ENCODE measurements at regions not wholly inside any gene's neighbourhood (a gene's known extent, or its start where the extent isn't known, plus 50 kb on each side); places are given as distances from the start of the nearest gene placed in this dataset.
"Not testable (repeated sequence)": the region's sequence is repeated elsewhere in the genome, so short reads cannot be mapped to it uniquely, and the experiment has no call there.

DNA sequence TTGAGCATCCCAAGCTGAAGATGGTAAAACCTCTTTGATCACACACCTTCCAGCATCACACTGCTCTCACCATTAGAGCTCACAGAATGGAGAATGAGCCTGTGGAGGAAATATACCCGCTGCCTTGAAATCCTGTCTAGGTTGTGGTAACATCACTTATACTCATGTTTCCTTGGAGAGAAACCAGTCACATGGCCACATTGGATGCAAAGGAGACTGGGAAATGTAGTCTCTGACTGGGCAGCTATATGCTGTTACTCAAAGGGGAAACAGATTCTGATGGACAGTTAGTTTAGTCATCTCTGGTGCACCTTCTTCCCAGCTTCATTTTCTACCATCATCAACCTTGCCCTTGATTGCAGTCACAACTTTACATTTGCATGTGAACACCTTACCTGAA lies 286.3 kb downstream of the ANKRD50 start:
- no peak for DNase-seq (ENCODE audit: low spot score)

DNA sequence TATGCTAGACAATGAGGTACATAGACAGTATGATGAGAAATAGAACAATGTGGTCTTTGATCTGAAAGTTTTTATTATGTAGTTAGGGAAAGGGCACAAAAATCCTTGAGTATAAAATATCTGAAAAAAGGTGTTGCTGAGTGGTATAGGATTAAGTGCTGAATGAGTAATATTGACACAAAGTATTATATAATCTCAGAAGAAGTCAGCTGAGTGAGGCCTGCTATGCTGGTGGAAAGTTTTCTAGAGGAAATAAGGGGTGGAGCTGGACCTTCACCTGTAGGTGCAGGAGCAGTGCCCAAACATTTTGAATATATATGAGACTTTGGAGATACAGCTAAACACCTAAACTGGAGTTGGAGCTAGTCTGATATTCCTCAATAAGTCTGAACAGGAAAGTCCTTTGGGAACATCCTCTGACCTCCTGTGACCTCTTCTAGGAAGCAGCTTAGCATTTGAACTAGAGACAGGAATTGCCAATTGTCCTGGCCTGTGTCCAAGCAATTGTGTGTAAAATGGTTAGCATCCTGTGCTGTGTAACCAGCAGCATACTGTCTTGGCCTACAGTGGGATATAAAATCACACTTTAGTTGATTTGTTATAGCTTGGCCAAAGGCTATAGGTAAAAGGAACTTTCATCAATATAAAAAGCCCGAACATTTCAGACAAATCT lies 285.3 kb downstream of the ANKRD50 start:
- no peak for DNase-seq (ENCODE audit: low spot score)

DNA sequence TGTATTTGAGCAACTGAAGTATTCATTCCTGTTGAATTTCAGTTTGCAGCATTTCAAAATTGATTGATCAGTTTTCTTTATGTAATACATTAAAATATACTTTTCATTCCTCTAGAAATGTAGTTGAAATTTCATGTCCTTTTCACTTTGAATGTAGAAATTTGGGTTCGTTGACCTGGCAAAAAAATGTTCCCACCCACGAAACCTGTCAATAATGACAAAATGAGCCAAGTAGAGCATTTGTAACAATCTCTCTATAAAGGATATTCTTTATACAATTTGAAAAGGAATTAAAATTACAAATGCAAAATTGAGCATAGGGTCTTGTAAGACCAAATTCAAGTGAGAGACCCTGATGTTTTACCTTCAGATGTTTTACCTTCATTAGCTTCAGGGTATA lies 283.9 kb downstream of the ANKRD50 start:
- no peak for DNase-seq (ENCODE audit: low spot score)

DNA sequence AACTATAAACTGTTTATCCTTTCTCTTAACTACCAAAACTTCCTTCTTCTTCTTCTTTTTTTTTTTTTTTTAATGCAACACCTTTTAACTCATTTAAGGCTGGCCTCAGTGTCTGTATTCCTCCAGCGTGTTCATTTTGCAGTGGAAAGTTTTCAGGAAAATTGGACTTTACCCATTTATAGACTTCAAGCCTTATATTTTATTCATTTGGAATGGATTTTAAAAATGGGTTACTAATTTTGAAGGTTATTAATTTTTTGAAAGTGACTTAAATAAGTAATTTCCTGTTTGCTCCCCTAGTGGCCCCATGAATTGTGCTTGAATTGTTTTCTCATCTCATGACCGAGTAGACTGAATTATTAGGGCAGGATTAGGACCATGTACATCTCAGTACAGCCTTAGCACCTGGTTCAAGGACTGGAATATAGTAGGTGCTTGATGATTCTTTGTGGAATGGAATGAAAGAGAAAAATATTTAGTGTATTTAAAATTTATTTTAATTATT lies 282.7 kb downstream of the ANKRD50 start:
- DNase-seq (ENCODE audit: low spot score): no peak

DNA sequence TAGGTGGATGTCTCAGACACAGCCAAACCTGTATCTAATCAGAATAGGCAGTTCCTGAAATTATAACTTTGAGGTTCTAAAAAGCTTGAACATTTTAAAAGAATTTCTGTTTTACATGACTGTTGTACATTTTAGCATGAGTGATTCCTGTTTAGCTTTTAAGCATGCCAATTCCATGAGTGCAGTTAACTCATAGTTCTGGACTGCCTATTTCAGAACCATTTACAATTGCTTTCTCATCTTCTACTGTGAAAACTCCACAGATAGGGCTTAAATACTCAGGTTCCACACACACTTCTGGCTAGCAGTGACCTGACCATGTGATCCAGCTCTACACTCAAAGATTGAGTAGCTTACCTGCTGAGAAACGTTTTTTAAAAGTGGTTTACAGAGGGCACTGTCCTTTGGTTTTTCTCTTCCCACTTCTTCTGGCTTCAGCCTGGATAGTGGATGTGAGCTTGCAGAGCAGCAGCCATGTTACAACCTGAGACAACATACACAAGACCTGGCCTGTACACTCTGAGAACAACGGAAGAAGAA lies 280.8 kb downstream of the ANKRD50 start:
- no peak for DNase-seq (ENCODE audit: low spot score)

DNA sequence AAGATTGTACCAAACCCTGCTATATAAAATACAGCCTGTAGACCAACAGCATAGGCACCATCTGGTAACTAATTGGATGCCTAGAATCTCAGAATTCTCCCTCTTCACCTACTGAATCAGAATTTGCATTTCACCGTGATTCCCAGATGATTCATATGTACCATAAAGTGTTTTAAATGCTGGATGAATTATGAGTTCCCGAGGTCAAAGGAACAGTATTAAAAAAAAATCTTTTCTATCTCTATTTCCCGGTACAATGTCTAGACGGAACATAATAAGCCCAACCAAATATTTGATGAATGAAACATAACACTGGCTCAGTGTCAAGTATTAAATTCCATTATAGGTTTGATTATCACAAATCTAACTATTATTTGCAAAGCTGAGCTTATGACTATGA lies 280.0 kb downstream of the ANKRD50 start:
- DNase-seq (ENCODE audit: low spot score): no peak

DNA sequence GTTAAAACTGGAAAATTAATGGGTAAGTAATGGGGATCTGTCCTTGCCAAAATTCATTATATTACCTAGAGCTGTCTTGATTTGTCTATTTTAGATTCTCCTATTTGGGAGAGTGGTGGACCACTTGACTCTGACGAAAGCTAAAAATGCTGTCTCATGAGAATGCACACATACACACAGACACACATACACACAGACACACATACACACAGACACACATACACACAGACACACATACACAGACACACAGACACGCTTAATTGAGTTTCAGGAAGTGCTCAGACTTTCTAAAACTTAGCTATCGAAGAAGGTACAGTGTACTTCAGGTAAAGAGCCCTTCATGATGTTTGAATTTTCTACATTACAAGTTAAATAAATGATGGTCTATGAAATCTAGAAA lies 279.5 kb downstream of the ANKRD50 start:
- no peak for DNase-seq (ENCODE audit: low spot score)

DNA sequence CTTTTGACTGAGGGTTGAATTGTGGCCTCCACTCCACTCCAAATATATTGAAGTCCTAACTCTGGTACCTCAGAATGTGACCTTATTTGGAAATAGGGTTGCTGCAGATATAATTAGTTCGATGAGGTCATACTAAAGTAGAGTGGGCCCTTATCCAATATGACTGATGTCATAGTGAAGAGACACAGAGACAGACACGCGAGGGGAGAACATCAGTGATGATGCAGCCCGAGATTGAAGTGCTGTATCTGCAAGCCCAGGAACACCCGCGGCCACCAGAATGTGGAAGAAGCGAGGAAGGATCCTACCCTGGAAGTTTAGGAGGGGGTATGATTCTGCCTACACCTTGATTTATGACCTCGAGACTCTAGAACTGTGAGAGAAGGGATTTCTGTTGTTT lies 279.0 kb downstream of the ANKRD50 start:
- no peak for DNase-seq (ENCODE audit: low spot score)

DNA sequence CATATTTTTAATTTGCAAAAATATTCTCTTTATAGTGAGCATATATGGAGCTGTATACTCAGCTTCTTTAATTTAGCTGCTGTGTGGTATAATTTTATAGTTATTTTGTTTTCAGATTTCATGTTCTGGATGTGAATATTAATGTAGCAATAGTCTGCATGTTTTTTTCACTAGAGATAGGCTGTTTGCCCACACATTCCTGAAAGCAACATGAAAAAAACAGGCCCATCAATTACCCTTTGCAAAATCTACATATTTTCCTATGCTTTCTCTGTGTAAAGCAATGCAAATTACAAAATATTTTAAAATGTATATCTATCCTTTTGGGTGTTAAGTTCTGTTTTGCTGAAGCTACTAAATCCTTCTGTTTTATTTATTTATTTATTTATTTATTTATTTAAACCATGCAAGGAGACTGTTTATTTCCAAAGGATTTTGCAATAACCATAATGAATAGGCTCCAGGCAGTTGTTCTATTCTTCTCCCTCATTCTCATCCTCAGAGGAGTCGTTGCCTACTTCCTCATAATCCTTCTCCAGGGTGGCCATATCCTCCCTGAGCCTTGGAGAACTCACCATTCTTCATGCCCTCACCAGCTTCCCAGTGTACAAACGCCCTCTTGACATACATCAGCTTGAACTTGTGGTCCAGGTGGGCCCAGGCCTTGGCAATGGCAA lies 277.1 kb downstream of the ANKRD50 start:
- DNase-seq (ENCODE audit: low spot score): no peak

DNA sequence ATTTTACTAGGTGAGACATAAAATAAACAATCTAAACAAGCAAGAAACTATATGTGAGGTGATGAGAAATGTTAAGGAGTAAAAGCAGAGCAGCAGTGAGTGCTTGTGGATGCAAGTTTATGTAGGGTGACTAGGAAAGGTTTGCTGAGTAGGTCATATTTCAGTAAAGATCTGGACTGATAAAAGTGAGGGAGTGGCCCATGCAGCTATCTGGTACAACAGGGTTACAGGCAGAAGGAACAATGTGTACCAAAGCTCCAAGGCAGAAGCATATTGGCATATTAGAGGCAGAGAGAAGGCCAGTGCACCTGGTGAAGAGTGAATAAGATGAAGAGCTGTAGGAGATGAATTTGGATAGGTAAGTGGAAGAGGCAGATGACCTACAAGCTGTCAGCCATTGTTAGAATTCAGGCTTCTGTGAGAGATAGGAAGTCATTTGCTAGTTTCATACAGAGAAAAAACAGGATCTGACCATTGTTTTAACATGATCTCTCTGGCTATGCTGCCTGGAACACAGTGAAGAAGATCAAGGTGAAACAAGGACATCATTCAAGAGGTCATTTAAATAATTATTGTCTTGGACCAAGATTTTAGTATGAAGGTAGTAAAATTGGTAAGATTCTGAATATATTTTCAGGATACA lies 274.6 kb downstream of the ANKRD50 start:
- DNase-seq (ENCODE audit: low spot score): no peak

DNA sequence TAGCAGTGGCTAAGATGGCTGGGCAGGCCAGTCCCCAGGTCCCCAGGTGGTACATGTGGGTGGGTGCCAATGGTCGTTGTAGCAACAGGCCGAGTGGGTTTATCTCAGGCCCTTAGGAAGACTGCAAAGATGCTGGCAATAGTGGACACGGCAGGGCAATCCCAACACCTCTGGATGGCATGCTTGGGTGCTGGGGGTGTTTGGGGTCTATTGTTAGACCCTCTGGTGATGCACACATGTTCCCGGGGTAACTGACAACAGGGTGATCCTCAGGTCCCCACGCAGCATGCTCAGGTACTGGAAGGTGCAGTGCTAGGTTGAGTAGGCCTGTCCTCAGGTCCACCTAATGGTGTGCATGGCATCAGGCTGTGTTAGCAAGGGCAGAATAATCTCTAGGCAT lies 267.5 kb downstream of the ANKRD50 start:
- no peak for DNase-seq (ENCODE audit: low spot score)

DNA sequence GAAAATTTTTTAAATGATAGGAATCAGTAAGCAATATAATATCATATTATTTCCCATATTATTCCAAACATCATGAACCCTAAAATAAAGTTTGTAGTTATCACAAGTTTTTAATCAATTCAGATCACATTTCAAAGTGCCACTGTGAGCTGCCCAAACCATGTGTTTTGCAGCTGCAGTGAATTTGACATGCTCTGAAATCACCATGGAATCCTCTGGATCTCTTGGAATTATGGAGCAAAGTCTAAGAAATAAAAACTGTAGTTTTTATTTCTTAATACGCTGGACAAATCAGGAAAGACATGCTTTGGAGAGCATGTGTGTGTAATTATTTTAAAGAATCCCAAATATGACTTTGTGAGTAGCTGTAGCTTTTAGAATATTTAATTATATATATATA lies 262.7 kb downstream of the ANKRD50 start:
- no peak for DNase-seq (ENCODE audit: low spot score)

DNA sequence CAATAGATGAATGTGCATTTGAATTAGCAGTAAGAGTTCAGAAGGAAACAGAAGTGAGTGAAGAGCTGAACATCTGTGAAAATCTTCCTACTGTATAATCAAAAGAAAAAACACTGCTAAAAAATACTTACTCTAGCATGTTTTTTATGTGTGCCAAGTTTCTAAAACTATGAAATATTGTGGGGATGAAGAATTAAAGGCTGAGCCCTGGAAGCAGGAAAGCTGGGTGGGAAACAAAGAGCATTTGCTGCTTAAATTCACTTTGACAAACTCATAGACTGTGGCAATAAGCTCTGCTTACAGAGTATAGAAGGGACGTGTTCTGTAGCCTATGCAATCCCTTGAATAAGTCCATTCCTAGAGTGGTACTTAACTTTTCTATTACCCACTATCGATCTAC lies 261.7 kb downstream of the ANKRD50 start:
- no peak for DNase-seq (ENCODE audit: low spot score)

DNA sequence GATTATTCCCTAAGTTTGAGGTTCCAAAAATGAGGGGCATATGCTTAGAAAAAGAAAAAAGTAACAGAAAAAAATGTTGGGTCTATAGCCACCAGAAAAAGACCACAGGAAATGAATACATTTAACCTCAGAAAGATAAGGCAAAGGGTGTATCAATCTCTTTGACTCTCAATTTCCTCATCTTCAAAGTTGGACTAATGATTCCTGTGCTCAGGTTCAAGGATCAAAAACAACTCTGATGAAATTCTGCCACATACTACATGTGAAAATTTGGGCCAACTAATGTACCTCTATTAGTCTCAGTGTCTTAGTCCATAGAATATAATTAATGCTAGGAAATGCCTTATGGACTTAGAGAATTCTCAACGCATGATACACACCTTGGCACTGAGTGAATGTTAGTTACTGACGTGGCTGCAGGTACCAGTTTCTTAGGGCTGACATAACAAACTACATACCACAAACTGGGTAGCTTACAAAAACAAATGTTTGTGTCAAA lies 257.7 kb downstream of the ANKRD50 start:
- no peak for DNase-seq (ENCODE audit: low spot score)

DNA sequence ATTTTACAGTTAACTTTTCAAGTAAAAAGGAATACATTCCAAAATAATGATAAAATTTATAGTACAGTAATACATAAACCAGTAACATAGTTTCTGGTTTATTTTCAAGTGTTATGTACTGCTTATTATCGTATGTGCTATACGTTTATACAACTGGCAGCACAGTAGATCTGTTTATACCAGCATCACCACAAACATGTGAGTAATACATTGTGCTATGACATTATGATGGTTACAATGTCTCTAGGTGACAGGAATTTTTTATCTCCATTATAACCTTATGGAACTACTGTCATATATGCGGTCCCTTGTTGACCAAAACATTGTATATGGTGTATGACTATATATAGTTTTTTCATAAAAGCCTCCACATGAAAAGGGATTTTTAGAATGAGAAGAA lies 256.9 kb downstream of the ANKRD50 start:
- no peak for DNase-seq (ENCODE audit: low spot score)

DNA sequence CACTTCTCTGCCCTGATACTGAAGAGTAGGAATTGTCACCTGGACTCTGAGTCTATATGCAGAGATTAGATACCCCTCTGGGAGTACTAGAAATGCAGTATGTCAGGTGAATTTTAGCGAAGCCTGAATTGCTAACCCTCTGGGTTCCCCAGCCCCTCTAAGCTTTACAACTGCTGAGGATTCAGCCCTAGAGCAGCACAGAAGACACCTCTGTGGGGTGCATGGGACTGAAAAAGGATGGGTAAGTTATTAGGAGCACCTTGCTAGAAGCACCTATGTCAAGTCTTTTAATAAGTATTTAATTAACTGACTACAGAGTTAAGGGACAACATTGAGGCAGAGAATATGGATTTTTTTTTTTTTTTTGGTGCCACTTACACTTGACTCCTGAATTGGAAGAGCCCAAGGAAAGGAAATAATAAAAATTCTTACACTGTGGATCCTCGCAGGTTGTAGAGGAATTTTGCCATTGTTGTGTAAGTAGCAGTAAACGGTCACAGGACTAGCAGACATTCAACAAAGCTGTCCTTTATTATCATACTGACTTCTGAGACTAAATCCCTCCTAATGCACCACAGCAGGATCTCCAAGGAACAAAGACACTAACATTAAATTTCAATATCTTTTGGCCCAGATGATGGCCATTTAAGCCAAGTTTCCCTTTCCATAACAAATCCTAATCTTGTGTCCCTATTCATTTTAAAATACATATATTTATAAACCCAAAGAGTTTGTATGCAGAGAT lies 253.2 kb downstream of the ANKRD50 start:
- no peak for DNase-seq (ENCODE audit: low spot score)

DNA sequence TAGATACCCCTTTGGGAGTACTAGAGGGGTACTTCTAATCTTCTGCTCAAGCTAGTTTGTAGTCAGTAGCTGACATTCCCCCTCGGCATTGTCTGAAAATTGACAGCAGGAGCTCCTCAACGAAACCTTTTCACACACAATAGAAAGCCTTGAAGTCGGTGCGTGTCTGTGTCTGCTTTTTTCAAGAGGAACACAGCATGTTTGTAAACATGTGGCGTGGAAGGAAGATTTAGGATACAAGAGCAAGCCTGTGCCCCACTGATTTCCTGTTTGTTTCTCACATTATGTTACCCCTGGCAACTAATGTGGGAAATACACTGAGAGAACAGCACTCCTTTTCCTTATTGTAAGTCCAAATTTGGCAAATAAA lies 252.6 kb downstream of the ANKRD50 start:
- DNase-seq (ENCODE audit: low spot score): no peak

DNA sequence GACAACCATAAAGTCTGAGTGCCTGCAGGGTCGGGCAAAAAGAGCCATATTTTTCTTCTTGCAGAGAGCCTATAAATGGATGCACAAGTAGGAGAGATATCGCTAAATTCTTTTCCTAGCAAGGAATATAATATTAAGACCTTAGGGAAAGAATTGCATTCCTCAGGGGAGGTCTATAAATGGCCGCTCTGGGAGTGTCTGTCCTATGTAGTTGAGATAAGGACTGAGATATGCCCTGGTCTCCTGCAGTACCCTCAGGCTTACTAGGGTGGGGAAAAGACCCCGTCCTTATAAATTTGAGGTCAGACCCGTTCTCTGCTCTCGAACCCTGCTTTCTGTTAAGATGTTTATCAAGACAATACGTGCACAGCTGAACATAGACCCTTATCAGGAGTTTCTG lies 250.9 kb downstream of the ANKRD50 start:
- not testable (repeated sequence) for DNase-seq (ENCODE audit: low spot score)

DNA sequence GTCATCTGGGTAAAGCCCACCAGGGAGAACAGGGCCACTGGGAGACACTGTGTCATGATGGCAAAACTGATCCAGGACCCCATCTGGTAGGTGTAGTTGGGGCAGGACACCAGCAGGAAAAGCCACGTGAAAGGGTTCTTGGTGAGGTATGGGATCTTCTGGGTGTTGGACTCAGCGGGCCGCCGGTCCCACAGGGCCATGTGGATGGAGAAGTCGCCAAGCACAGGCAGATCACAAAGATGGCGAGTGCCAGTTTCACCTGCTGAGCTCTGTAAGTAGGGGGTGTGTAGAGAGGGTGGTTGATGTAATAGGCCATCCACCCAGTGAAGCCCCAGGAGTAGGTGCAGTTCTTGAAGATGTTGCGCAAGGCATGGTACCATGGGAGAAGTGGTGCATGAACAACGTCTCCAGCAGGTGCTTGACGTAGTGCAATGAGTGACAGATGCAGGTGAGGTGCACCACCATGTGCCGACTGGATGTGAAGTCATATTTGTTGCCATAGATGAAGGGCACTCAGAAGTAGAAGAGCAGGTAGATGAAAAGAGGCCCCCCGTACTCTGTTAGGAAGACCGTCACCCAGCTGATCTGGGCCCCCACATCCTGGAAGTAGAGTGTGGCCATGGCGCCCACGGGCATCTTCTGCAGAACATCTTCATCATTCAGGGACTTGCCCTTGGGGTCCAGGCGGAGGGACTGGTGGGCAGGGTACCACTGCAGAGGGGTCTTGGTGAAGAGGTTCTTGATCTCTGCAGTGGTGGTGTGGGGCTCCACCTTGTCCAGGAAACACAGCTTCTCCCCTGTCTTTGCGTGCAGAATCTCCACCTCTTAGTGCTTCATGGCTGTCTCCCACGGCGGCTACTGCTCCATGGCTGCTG lies 249.3 kb downstream of the ANKRD50 start:
- DNase-seq (ENCODE audit: low spot score): no peak

DNA sequence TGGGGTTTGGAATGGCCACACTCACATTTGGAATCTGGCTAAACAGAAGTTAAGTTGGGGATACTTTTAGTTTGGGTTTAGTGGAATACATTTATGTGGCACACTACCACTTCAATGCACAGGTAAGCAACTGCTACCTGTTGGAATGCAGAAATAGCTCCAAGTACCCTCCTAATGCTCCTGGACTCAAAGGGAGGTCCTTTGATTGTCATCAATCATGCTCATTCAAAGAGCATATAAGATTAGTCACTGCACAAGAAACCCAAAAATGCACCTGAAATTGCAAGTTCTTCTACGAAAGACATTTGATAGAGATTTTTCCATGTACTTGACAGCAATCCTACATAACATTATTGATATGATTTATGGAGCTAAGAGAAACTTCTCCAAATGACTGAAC lies 247.7 kb downstream of the ANKRD50 start:
- no peak for DNase-seq (ENCODE audit: low spot score)

DNA sequence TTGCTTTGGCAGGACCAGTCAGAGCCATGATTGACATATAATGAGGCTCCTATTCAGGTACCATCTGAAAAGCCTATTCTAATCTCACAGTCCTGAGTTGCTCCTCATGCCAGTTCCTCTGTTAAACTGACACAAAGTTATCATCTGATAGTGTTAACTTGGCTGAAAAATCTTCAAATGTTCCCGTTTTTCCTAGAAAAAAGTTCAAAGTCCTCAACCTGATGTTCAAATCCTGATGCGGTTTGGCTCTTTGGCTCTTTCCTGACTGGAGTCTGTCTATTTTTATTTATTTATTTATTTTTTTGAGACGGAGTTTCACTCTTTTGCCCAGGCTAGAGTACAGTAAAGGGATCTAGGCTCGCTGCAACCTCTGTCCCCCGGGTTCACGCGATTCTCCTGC lies 244.2 kb downstream of the ANKRD50 start:
- no peak for DNase-seq (ENCODE audit: low spot score)
